Mesothelial cell of epicardium (in vitro differentiated cells): ENCODE measurements at regions not wholly inside any gene's neighbourhood (a gene's known extent, or its start where the extent isn't known, plus 50 kb on each side); places are given as distances from the start of the nearest gene placed in this dataset.

Experiments used
- DNase-seq, 2 experiments: peaks; one replicate each; pipeline ENCODE4 v3.0.0; 2021; ENCODE audit warnings: low spot score in 2 of 2; ENCODE audit not compliant: unreplicated experiment in 2 of 2
- H3K27ac Mint-ChIP-seq: 2 replicates; pipeline ENCODE4 v1.8.0; 2021; ENCODE audit warnings: mixed read lengths
- H3K27me3 Mint-ChIP-seq: 2 replicates; pipeline ENCODE4 v1.8.0; 2021; ENCODE audit warnings: low read depth, mixed read lengths
- H3K36me3 Mint-ChIP-seq: 2 replicates; pipeline ENCODE4 v1.8.0; 2021; ENCODE audit warnings: mixed read lengths
- H3K4me1 Mint-ChIP-seq: 2 replicates; pipeline ENCODE4 v1.8.0; 2021; ENCODE audit warnings: mixed read lengths
- H3K4me3 Mint-ChIP-seq: 2 replicates; pipeline ENCODE4 v1.8.0; 2021; ENCODE audit warnings: mild to moderate bottlenecking, moderate library complexity, mixed read lengths
- H3K9me3 Mint-ChIP-seq: 2 replicates; pipeline ENCODE4 v1.8.0; 2021; ENCODE audit warnings: mixed read lengths
- TF ChIP-seq, protein P1 (sequence below): fragments of 200-600 bp; sonication (generic); IDR thresholded peaks from one replicate; pipeline ENCODE4 v1.5.0; 2021; ENCODE audit warnings: antibody characterized with exemption; ENCODE audit not compliant: unreplicated experiment

DNA sequence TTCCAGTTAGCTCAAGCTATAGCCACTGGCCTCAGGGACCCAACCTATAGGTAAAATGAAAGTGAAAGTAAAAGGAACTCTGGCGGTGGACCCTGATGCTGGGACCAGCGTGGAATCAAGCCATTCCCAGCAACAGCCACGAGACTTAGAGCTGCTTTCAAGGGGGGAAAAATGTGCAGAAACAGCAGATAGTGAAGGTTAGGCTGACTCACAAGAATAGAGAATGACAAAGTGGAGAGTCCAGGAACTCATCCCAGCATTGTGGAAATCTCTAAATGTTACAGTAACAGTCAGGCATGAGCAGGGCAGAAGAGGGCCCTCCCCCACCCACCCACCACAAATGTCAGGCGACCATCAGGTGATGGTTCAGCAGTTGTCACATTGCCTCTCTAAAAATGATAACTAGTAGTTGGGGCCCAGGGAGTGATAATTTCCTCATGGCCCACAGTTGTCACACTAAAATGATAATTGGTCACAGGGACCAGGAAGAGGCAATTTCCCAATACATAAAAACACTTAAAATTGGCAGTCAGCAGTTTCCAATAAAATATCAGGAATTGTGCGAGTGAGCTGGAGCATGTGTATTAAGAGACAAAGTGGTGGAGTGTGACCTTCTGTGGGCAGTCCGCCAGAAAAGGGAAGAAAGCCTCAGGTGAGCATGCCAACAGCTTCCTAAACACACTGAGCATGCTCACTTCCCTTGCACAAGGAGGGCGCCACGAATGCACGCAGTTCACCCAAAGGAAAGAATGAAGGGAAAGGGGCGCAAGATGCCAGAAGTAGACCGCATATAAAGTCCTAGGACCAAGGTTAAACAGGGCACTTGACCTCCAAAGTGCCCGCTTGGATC lies 129.8 kb upstream of the PPP1R3A start:
- Mint-ChIP-seq H3K36me3 (no peaks in the 10 kb centered on the region), H3K27me3 (peaks cover 4% of the 10 kb centered on the region), H3K4me1 (no peaks in the 10 kb centered on the region), H3K4me3 (peak overlapping the region; percentile 29), H3K27ac (no peak overlapping the region), H3K9me3 (peaks cover 4% of the 10 kb centered on the region)
- TF ChIP-seq, protein P1, sequence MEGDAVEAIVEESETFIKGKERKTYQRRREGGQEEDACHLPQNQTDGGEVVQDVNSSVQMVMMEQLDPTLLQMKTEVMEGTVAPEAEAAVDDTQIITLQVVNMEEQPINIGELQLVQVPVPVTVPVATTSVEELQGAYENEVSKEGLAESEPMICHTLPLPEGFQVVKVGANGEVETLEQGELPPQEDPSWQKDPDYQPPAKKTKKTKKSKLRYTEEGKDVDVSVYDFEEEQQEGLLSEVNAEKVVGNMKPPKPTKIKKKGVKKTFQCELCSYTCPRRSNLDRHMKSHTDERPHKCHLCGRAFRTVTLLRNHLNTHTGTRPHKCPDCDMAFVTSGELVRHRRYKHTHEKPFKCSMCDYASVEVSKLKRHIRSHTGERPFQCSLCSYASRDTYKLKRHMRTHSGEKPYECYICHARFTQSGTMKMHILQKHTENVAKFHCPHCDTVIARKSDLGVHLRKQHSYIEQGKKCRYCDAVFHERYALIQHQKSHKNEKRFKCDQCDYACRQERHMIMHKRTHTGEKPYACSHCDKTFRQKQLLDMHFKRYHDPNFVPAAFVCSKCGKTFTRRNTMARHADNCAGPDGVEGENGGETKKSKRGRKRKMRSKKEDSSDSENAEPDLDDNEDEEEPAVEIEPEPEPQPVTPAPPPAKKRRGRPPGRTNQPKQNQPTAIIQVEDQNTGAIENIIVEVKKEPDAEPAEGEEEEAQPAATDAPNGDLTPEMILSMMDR, result no peak
- no peak for DNase-seq

DNA sequence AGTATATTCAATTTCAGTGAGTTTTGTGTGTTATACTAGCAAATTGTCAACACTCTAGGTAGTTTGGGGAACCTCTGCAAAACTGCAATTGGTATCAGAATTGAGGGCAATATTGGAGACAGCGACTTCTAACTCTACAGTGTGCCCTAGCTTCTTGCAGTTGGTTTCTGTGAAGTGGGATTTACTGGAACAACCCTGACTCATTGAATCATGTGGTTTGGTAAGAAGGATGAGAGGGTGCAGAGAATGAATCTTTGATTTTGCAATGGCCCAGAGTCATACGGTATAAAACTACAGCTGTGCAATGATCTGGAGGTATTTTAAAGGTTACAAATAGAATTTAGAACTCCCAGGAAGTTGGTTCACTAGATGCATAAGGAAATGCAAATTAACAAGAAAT lies 129.1 kb upstream of the PPP1R3A start:
- TF ChIP-seq, protein P1, result no peak
- H3K9me3 Mint-ChIP-seq, result peaks cover under 1% of the 10 kb centered on the region
- no peaks in the 10 kb centered on the region for H3K36me3 Mint-ChIP-seq
- no peak for DNase-seq
- H3K27me3 Mint-ChIP-seq, result peaks cover 4% of the 10 kb centered on the region
- H3K4me1 Mint-ChIP-seq, result no peaks in the 10 kb centered on the region
- no peak overlapping the region for H3K4me3 Mint-ChIP-seq
- no peak overlapping the region for H3K27ac Mint-ChIP-seq

DNA sequence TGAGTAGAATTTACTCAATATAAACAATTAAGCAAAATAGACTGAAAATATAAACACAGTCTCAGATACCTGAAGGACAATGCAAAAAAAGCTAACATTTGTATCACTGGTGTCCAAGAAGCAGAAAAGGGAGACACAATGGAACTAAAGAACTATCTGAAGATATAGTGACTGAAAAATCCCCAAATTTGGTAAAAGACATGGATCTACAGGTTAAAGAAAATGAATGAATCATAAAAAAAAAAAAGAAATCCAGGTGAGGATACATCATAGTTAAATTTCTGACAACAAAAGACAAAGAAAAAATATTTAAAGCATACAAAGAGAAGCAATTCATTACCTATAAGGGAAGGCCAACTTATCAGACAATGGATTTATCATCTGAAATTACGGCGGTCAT lies 114.7 kb upstream of the PPP1R3A start:
- H3K27me3 Mint-ChIP-seq, result peaks cover 2% of the 10 kb centered on the region
- H3K36me3 Mint-ChIP-seq, result no peaks in the 10 kb centered on the region
- H3K27ac Mint-ChIP-seq, result no peak overlapping the region
- H3K4me1 Mint-ChIP-seq, result no peaks in the 10 kb centered on the region
- H3K9me3 Mint-ChIP-seq, result peaks cover 22% of the 10 kb centered on the region
- no peak for DNase-seq
- H3K4me3 Mint-ChIP-seq, result no peak overlapping the region
- TF ChIP-seq, protein P1, result no peak

DNA sequence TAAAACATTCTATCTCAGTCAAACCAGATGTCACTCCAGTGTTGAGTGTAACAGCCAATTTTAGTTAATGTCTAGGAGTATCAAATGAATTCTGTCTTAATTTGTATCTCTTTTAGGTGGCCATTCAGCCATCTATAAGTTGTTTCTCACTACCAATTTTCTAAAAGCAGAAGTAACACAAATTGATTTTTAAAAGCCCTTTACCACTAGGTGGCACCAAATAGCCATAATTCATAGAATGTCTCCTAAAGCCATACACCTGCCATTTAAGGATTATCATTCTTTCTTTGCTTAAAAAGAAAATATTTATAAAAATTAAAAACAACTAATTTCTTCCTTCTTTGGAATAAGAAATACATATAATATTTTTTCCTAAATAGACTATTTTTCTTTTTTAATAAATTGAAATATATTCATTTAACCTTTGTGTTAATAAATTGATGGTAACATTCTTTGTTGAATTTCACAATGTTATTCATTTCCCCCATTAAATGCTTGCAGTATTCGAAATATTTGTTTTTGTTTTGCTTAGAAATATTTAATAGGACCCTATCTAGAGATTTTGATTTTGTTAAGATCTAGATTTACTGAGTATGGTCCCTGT lies 107.8 kb upstream of the PPP1R3A start:
- Mint-ChIP-seq H3K4me3 (no peak overlapping the region), H3K27ac (no peak overlapping the region)

DNA sequence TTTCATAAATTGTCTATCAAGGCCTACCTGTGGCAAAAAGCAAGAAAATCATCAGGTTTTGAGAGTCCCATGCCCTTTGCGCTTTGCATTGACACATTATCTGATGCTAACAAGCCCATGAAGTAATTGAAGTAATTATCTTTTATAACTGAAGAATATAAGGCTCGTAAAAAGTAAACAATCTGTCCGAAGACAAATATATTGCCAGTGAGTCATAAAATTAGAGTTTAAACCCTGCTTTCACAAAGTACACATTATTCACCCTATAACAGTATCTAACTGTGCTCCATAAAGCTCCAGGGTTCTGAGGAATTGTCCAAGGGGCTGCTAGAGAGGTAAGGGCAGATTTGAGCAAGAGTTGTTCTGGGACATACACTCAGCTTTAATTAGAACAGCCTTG lies 102.3 kb upstream of the PPP1R3A start:
- Mint-ChIP-seq H3K36me3 (no peaks in the 10 kb centered on the region), H3K4me3 (no peak overlapping the region), H3K9me3 (no peaks in the 10 kb centered on the region), H3K27ac (no peak overlapping the region), H3K4me1 (peaks cover 5% of the 10 kb centered on the region), H3K27me3 (peaks cover 31% of the 10 kb centered on the region)
- no peak for DNase-seq
- TF ChIP-seq, protein P1, result no peak

More for the DNA sequence above, 107.8 kb upstream of the PPP1R3A start:
- Mint-ChIP-seq H3K27me3 (peaks cover 32% of the 10 kb centered on the region), H3K4me1 (no peaks in the 10 kb centered on the region), H3K9me3 (no peaks in the 10 kb centered on the region), H3K36me3 (no peaks in the 10 kb centered on the region)
- no peak for DNase-seq
- TF ChIP-seq, protein P1, result peak; percentile 79
